ENCODE measurements at regions not wholly inside any gene's neighbourhood (a gene's known extent, or its start where the extent isn't known, plus 50 kb on each side); places are given as distances from the start of the nearest gene placed in this dataset.

DNA sequence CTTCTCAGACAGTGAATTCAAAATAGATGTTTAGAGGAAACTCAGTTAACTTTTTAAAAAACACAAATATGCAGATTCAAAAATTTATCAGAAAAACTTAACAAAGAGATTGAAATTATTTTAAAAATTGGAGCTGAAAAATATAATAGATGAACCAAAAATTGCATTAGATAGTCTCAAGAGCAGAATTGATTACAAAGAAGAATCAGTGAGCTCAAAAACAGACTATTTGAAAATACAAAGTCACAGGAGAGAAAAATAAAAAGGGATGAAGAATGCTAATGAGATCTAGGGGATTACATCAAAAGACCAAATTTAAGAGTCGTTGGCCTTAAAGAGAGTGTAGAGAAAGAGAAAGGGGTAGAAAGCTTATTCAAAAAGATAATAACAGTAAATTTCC, 700.5 kb downstream of the COL12A1 start:
- H3K4me1 ChIP-seq (ENCODE audit: insufficient read depth, low read length, poor library complexity, severe bottlenecking), result no peaks in the 10 kb centered on the region
- H3K9me2 ChIP-seq (ENCODE audit: insufficient read depth, low read length), result no peaks in the 10 kb centered on the region
- H3K79me2 ChIP-seq (ENCODE audit: insufficient read depth, low read depth, low read length), result no peaks in the 10 kb centered on the region
- no peaks in the 10 kb centered on the region for H3K36me3 ChIP-seq (ENCODE audit: insufficient read depth, low read length)
- H3K4me2 ChIP-seq (ENCODE audit: low read length), result no peak overlapping the region
- no peak overlapping the region for H3K27ac ChIP-seq (ENCODE audit: low read depth, low read length, poor library complexity, severe bottlenecking)
- no peak overlapping the region for H2AFZ ChIP-seq (ENCODE audit: low read length)
- TF ChIP-seq CTCF (conservative IDR thresholded peaks at IDR 0.05; ENCODE audit: low read length), result no peak
- no peak for TF ChIP-seq EZH2phosphoT487 (IDR thresholded peaks at IDR 0.05; ENCODE audit: borderline replicate concordance, low read depth, low read length)
- DNase-seq (ENCODE audit: low spot score), result no peak
- CTCF ChIA-PET (ENCODE audit: unreplicated experiment), result no interaction called here
- BruUV-seq (replicated peaks), result no TSS peak
- POLR2A ChIA-PET, result interaction anchor here (0.6 to 1.1 kb wide), 2 partner anchors 309 to 810 kb away, joined by 3 to 5 read pairs; no protein-coding TSS in a partner anchor
- H3K4me3 ChIP-seq (ENCODE audit: low read depth, low read length, poor library complexity, severe bottlenecking), result no peak overlapping the region
- no peaks in the 10 kb centered on the region for H4K20me1 ChIP-seq (ENCODE audit: insufficient read depth, low read length)
- H3K9me3 ChIP-seq (ENCODE audit: low read length), result no peaks in the 10 kb centered on the region; the same call in 1 of the 2 replicates
- intact Hi-C loops (cut with micrococcal nuclease; ENCODE audit: unreplicated experiment), result no loop called here

DNA sequence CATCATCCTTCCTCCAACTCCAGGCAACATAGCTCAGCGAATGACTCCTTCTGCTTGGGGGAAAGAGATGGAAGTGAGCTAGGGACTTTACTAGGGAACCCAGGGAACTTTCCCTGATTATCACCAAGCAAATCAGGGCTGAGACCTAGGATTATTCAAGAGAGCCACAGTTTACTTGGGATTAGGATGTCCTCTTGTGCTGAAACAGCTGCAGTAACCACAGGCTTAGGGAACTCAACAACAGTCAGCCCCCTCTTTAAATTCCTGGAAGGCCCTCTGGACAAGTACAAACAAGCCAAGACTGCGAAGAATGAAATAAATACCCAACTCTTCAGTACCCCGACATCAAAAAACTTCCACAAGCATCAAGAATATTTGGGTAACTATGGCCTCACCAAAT, 700.9 kb downstream of the COL12A1 start:
- Histone ChIP-seq H3K27ac (ENCODE audit: low read depth, low read length, poor library complexity, severe bottlenecking) (no peak overlapping the region), H3K79me2 (ENCODE audit: insufficient read depth, low read depth, low read length) (no peaks in the 10 kb centered on the region), H3K4me3 (ENCODE audit: low read depth, low read length, poor library complexity, severe bottlenecking) (no peak overlapping the region), H3K4me2 (ENCODE audit: low read length) (no peak overlapping the region), H3K4me1 (ENCODE audit: insufficient read depth, low read length, poor library complexity, severe bottlenecking) (no peaks in the 10 kb centered on the region), H4K20me1 (ENCODE audit: insufficient read depth, low read length) (no peaks in the 10 kb centered on the region), H3K9me2 (ENCODE audit: insufficient read depth, low read length) (no peaks in the 10 kb centered on the region), H3K9me3 (ENCODE audit: low read length) (no peaks in the 10 kb centered on the region; the same call in 1 of the 2 replicates), H2AFZ (ENCODE audit: low read length) (no peak overlapping the region), H3K36me3 (ENCODE audit: insufficient read depth, low read length) (no peaks in the 10 kb centered on the region)
- ChIA-PET CTCF (ENCODE audit: unreplicated experiment) (no interaction called here), POLR2A (interaction anchor here (0.6 to 1.1 kb wide), 2 partner anchors 308 to 810 kb away, joined by 3 to 5 read pairs; no protein-coding TSS in a partner anchor)
- DNase-seq (ENCODE audit: low spot score), result no peak
- no TSS peak for BruUV-seq (replicated peaks)
- intact Hi-C loops (cut with micrococcal nuclease; ENCODE audit: unreplicated experiment), result no loop called here
- no peak for TF ChIP-seq EZH2phosphoT487 (IDR thresholded peaks at IDR 0.05; ENCODE audit: borderline replicate concordance, low read depth, low read length)
- no peak for TF ChIP-seq CTCF (conservative IDR thresholded peaks at IDR 0.05; ENCODE audit: low read length)

DNA sequence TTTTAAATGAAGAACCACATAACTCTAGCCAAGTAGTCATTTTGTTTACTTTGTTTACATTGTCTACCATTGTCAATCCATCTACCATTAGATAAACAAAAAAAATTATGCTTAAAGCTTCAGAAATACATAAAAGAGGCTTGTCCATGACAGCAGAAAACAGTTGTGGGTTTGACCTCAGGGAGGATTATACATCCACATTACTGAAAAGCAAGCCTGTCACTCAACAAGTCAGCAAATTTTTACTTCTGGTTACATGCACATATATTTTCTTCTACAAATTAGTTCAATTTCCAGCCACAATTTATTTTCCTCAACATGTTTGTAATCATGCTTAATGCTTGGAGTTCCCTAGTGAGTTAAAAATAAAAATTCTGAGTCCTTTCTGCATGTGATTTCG, 713.3 kb downstream of the COL12A1 start:
- CTCF ChIA-PET (ENCODE audit: unreplicated experiment), result no interaction called here
- H3K4me3 ChIP-seq (ENCODE audit: low read depth, low read length, poor library complexity, severe bottlenecking), result no peak overlapping the region
- intact Hi-C loops (cut with micrococcal nuclease; ENCODE audit: unreplicated experiment), result no loop called here
- TF ChIP-seq CTCF (conservative IDR thresholded peaks at IDR 0.05; ENCODE audit: low read length) (no peak), EZH2phosphoT487 (IDR thresholded peaks at IDR 0.05; ENCODE audit: borderline replicate concordance, low read depth, low read length) (no peak)
- H3K27ac ChIP-seq (ENCODE audit: low read depth, low read length, poor library complexity, severe bottlenecking), result no peak overlapping the region
- H3K36me3 ChIP-seq (ENCODE audit: insufficient read depth, low read length), result no peaks in the 10 kb centered on the region
- no peak for DNase-seq (ENCODE audit: low spot score)
- no peaks in the 10 kb centered on the region for H3K9me3 ChIP-seq (ENCODE audit: low read length)
- no peaks in the 10 kb centered on the region for H3K4me1 ChIP-seq (ENCODE audit: insufficient read depth, low read length, poor library complexity, severe bottlenecking)
- H3K4me2 ChIP-seq (ENCODE audit: low read length), result no peak overlapping the region
- H2AFZ ChIP-seq (ENCODE audit: low read length), result no peak overlapping the region
- no TSS peak for BruUV-seq (replicated peaks)
- no peaks in the 10 kb centered on the region for H4K20me1 ChIP-seq (ENCODE audit: insufficient read depth, low read length)
- no peaks in the 10 kb centered on the region for H3K9me2 ChIP-seq (ENCODE audit: insufficient read depth, low read length)
- H3K79me2 ChIP-seq (ENCODE audit: insufficient read depth, low read depth, low read length), result no peaks in the 10 kb centered on the region
- POLR2A ChIA-PET, result no interaction called here
